ENCODE measurements at regions not wholly inside any gene's neighbourhood (a gene's known extent, or its start where the extent isn't known, plus 50 kb on each side); places are given as distances from the start of the nearest gene placed in this dataset.

GRCh38 chr7:67502929-67503328 lies 506.3 kb downstream of the TYW1 start:
- no peak overlapping the region for H2AFZ ChIP-seq (replicated peaks; ENCODE audit: low read length, poor library complexity)
- H3K4me1 ChIP-seq (ENCODE audit: control insufficient read depth, insufficient read depth, low read length): no peaks in the 10 kb centered on the region
- no peaks in the 10 kb centered on the region for H3K9me1 ChIP-seq (ENCODE audit: insufficient read depth, low read length)
- no peak overlapping the region for H2BK15ac ChIP-seq (ENCODE audit: low read depth, low read length)
- H2BK5ac ChIP-seq (ENCODE audit: low read depth, low read length, poor library complexity, severe bottlenecking): no peak overlapping the region
- H3K9ac ChIP-seq (ENCODE audit: low read depth, low read length): no peak overlapping the region
- H3K36me3 ChIP-seq (ENCODE audit: control insufficient read depth, insufficient read depth, low read length): no peaks in the 10 kb centered on the region
- H2BK120ac ChIP-seq (ENCODE audit: low read depth, low read length): no peak overlapping the region
- BruUV-seq (replicated peaks): no TSS peak
- no peak overlapping the region for H3K23ac ChIP-seq (ENCODE audit: low read depth, low read length)
- WGBS, 2 experiments (ENCODE audit: extremely low coverage in 2 of 2, insufficient read length in 1 of 2): 50% methylated on average over 3 of the region's 3 CpGs; no CpG with 5 or more reads in 1 of the 2 experiments
- peaks cover 12% of the 10 kb centered on the region for H3K9me3 ChIP-seq (ENCODE audit: control insufficient read depth, insufficient read depth, low read length)
- no peak overlapping the region for H3K27ac ChIP-seq (ENCODE audit: insufficient read depth, low read length)
- H4K91ac ChIP-seq (ENCODE audit: insufficient read depth, low read depth, low read length): no peak overlapping the region
- no peaks in the 10 kb centered on the region for H3K27me3 ChIP-seq (ENCODE audit: control insufficient read depth, insufficient read depth, low read length)
- no peak overlapping the region for H3K4me3 ChIP-seq (ENCODE audit: insufficient read depth, low read depth, low read length)
- DNase-seq: no peak
- ChIA-PET CTCF (no interaction called here), POLR2A (ENCODE audit: unreplicated experiment) (no interaction called here)
- H4K5ac ChIP-seq (ENCODE audit: low read depth, low read length): no peak overlapping the region
- TF ChIP-seq CEBPB (IDR thresholded peaks at IDR 0.05; ENCODE audit: low read depth, low read length): no peak
- no peak for TF ChIP-seq RCOR1 (IDR thresholded peaks at IDR 0.05; ENCODE audit: insufficient replicate concordance, low read length)
- TF ChIP-seq BHLHE40 (IDR thresholded peaks at IDR 0.05; ENCODE audit: low read depth, low read length): no peak
- no peak for TF ChIP-seq NFE2L2 (IDR thresholded peaks at IDR 0.05; ENCODE audit: low read depth, low read length)
- TF ChIP-seq POLR2A (IDR thresholded peaks at IDR 0.05; ENCODE audit: low read depth, low read length): no peak
- no peak for TF ChIP-seq SMC3 (IDR thresholded peaks at IDR 0.05; ENCODE audit: low read depth, low read length)
- no peak for TF ChIP-seq MXI1 (IDR thresholded peaks at IDR 0.05; ENCODE audit: borderline replicate concordance, low read depth, low read length)
- no peak for TF ChIP-seq FOS (IDR thresholded peaks at IDR 0.05; ENCODE audit: low read depth, low read length)
- no peak for TF ChIP-seq MAZ (IDR thresholded peaks at IDR 0.05; ENCODE audit: borderline replicate concordance, low read depth, low read length)
- TF ChIP-seq RAD21 (IDR thresholded peaks at IDR 0.05; ENCODE audit: low read length): no peak
- no peak for TF ChIP-seq CTCF (conservative IDR thresholded peaks at IDR 0.05; ENCODE audit: low read depth, low read length)
- TF ChIP-seq RFX5 (IDR thresholded peaks at IDR 0.05; ENCODE audit: low read depth, low read length): no peak
- TF ChIP-seq USF2 (IDR thresholded peaks at IDR 0.05; ENCODE audit: low read depth, low read length): no peak
- TF ChIP-seq CHD1 (IDR thresholded peaks at IDR 0.05; ENCODE audit: low read depth, low read length): no peak
- intact Hi-C loops (cut with micrococcal nuclease) (no loop called here), in situ Hi-C loops (cut with MboI; ENCODE audit: low sequenced_read_pairs) (no loop called here), dilution Hi-C loops (cut with HindIII; ENCODE audit: low sequenced_read_pairs, unreplicated experiment) (no loop called here)
- no peaks in the 10 kb centered on the region for H3K79me1 ChIP-seq (ENCODE audit: low read depth in 1 of 2, low read length in 2 of 2)
- no peak overlapping the region for H3K18ac ChIP-seq (ENCODE audit: low read depth, low read length)
- no peak overlapping the region for H3K56ac ChIP-seq (ENCODE audit: extremely low read depth, insufficient read depth, low read length)
- no peak for ATAC-seq (ENCODE audit: low read depth)
- H4K20me1 ChIP-seq (ENCODE audit: insufficient read depth, low read length): no peaks in the 10 kb centered on the region
- no peak overlapping the region for H3K4ac ChIP-seq (ENCODE audit: low read depth, low read length)
- H3K4me2 ChIP-seq (ENCODE audit: low read depth, low read length): no peak overlapping the region
- H2BK20ac ChIP-seq (ENCODE audit: low read depth, low read length): no peak overlapping the region
- no peak overlapping the region for H2AK9ac ChIP-seq (replicated peaks; ENCODE audit: low read depth, low read length, poor library complexity)
- H2AK5ac ChIP-seq (ENCODE audit: low read depth, low read length): no peak overlapping the region
- no peak overlapping the region for H3K14ac ChIP-seq (replicated peaks; ENCODE audit: low read depth, low read length)
- H4K8ac ChIP-seq (ENCODE audit: low read depth in 2 of 2, low read length in 2 of 2): no peak overlapping the region

Data from IMR-90 (cell line).